Common myeloid progenitor, CD34-positive (primary cell): ENCODE measurements at regions not wholly inside any gene's neighbourhood (a gene's known extent, or its start where the extent isn't known, plus 50 kb on each side); places are given as distances from the start of the nearest gene placed in this dataset.

Source experiments
- CTCF ChIA-PET: fragments of 350-600 bp; sonication (Branson Sonifier 250); formaldehyde crosslinking; loops from one replicate; lab custom pipeline; 2021; ENCODE audit warnings: antibody characterized with exemption; lab: Charles Lee
- POLR2A ChIA-PET: fragments of 350-600 bp; sonication (Branson Sonifier 250); formaldehyde crosslinking; loops from one replicate; lab custom pipeline; 2021; ENCODE audit warnings: antibody characterized with exemption; lab: Charles Lee
- DNase-seq, 3 donors: peaks; one replicate each; pipeline versions ENCODE4 v3.0.0 to v3.0.0-alpha.2; 2013
- H3K27ac ChIP-seq, 2 experiments: 1 replicate in 1 of 2; 2 replicates in 1 of 2; pipeline ENCODE4 v1.7.0; 2013; ENCODE audit warnings: inconsistent platforms in 2 of 2, low read length in 2 of 2, mild to moderate bottlenecking in 2 of 2, low read depth in 1 of 2, moderate library complexity in 1 of 2; ENCODE audit not compliant: severe bottlenecking in 2 of 2, insufficient read depth in 1 of 2, poor library complexity in 1 of 2
- H3K27me3 ChIP-seq, 5 experiments: replicated peaks in 2 of 5; 1 replicate in 3 of 5; 2 replicates in 2 of 5; pipeline versions ENCODE4 v1.6.1 to v1.7.0; 2013; ENCODE audit warnings: low read length in 4 of 5, mild to moderate bottlenecking in 2 of 5, moderate library complexity in 2 of 5, inconsistent platforms in 1 of 5; ENCODE audit not compliant: insufficient read depth in 5 of 5, control insufficient read depth in 4 of 5
- H3K36me3 ChIP-seq, 4 experiments: 1 replicate in 2 of 4; 2 replicates in 2 of 4; pipeline versions ENCODE4 v1.6.1 to v1.7.0; 2013; ENCODE audit warnings: low read length in 3 of 4, control low read depth in 1 of 4, mild to moderate bottlenecking in 1 of 4; ENCODE audit not compliant: control insufficient read depth in 4 of 4, insufficient read depth in 4 of 4
- H3K4me1 ChIP-seq, 4 experiments: 1 replicate in 3 of 4; 2 replicates in 1 of 4; pipeline versions ENCODE4 v1.6.1 to v1.7.1; 2013; ENCODE audit warnings: low read length in 3 of 4, mild to moderate bottlenecking in 3 of 4, control low read depth in 1 of 4, inconsistent platforms in 1 of 4, moderate library complexity in 1 of 4; ENCODE audit not compliant: control insufficient read depth in 4 of 4, insufficient read depth in 4 of 4; ENCODE audit errors: control extremely low read depth in 1 of 4
- H3K4me3 ChIP-seq, 7 experiments: 1 replicate in 4 of 7; 2 replicates in 3 of 7; pipeline versions ENCODE4 v1.5.1 to v1.7.0; 2013; ENCODE audit warnings: mild to moderate bottlenecking in 7 of 7, low read length in 6 of 7, moderate library complexity in 6 of 7, inconsistent platforms in 2 of 7, low read depth in 2 of 7, control low read depth in 1 of 7; ENCODE audit not compliant: insufficient read depth in 4 of 7, control insufficient read depth in 1 of 7; ENCODE audit errors: extremely low read depth in 1 of 7
- H3K9me3 ChIP-seq, 5 experiments: 1 replicate in 4 of 5; 2 replicates in 1 of 5; pipeline versions ENCODE4 v1.6.1 to v1.7.1; 2013; ENCODE audit warnings: low read length in 4 of 5, mild to moderate bottlenecking in 2 of 5, inconsistent platforms in 1 of 5, low read depth in 1 of 5, moderate library complexity in 1 of 5; ENCODE audit not compliant: control insufficient read depth in 4 of 5, insufficient read depth in 2 of 5; ENCODE audit errors: control extremely low read depth in 1 of 5
- WGBS: methylation state at CpG from one replicate; pipeline ENCODE4 v1.1.5; 2013; ENCODE audit not compliant: insufficient coverage; 5-methylcytosine and 5-hydroxymethylcytosine counted together

GRCh38 chr2:136611451-136611850, 153.9 kb upstream of the THSD7B start:
- no peak for DNase-seq
- CTCF ChIA-PET = no interaction called here
- Histone ChIP-seq H3K27ac (no peak overlapping the region), H3K4me3 (no peak overlapping the region), H3K9me3 (no peaks in the 10 kb centered on the region), H3K27me3 (no peaks in the 10 kb centered on the region), H3K4me1 (no peaks in the 10 kb centered on the region), H3K36me3 (no peaks in the 10 kb centered on the region)
- POLR2A ChIA-PET = no interaction called here
- 60% methylated on average over 1 of the region's 1 CpG for WGBS

GRCh38 chr2:136582628-136583205, 182.6 kb upstream of the THSD7B start:
- Histone ChIP-seq H3K4me1 (no peaks in the 10 kb centered on the region), H3K4me3 (no peak overlapping the region), H3K36me3 (no peaks in the 10 kb centered on the region), H3K27me3 (no peaks in the 10 kb centered on the region), H3K9me3 (no peaks in the 10 kb centered on the region), H3K27ac (no peak overlapping the region)
- 15% methylated on average over 3 of the region's 4 CpGs for WGBS
- DNase-seq = peak; percentile 2 to 38 (median 38)
- POLR2A ChIA-PET = no interaction called here
- CTCF ChIA-PET = interaction anchor here (0.6 kb wide), 1 partner anchor 117 kb away, joined by 3 read pairs; no protein-coding TSS in a partner anchor

- Histone ChIP-seq H3K4me1 (no peaks in the 10 kb centered on the region), H3K27me3 (peaks cover 0 to 2% (median 0%) of the 10 kb centered on the region in 5 experiments), H3K4me3 (no peak overlapping the region), H3K36me3 (no peaks in the 10 kb centered on the region), H3K9me3 (no peaks in the 10 kb centered on the region), H3K27ac (no peak overlapping the region)
- ChIA-PET CTCF (no interaction called here), POLR2A (no interaction called here)
- no peak for DNase-seq
- WGBS = 81% methylated on average over 2 of the region's 2 CpGs
Observed at GRCh38 chr2:136572335-136572734, 193.0 kb upstream of the THSD7B start.

- H3K27me3 ChIP-seq = peaks cover 0 to 1% (median 0%) of the 10 kb centered on the region in 5 experiments
- no peak overlapping the region for H3K27ac ChIP-seq
- POLR2A ChIA-PET = no interaction called here
- CTCF ChIA-PET = no interaction called here
- H3K4me3 ChIP-seq = no peak overlapping the region
- H3K4me1 ChIP-seq = no peaks in the 10 kb centered on the region
- no peaks in the 10 kb centered on the region for H3K36me3 ChIP-seq
- no CpG with 5 or more reads among the region's 1 CpG for WGBS
- DNase-seq = no peak
- no peaks in the 10 kb centered on the region for H3K9me3 ChIP-seq
Observed at GRCh38 chr2:136557203-136557602, 208.1 kb upstream of the THSD7B start.

GRCh38 chr2:136550181-136550580, 215.2 kb upstream of the THSD7B start:
- Histone ChIP-seq H3K4me1 (no peaks in the 10 kb centered on the region), H3K4me3 (no peak overlapping the region), H3K36me3 (no peaks in the 10 kb centered on the region), H3K27ac (no peak overlapping the region), H3K27me3 (peaks cover 0 to 1% (median 0%) of the 10 kb centered on the region in 5 experiments), H3K9me3 (no peaks in the 10 kb centered on the region)
- 100% methylated on average over 1 of the region's 1 CpG for WGBS
- POLR2A ChIA-PET = no interaction called here
- CTCF ChIA-PET = no interaction called here
- no peak for DNase-seq

GRCh38 chr2:136539355-136539754, 226.0 kb upstream of the THSD7B start:
- DNase-seq = no peak
- Histone ChIP-seq H3K9me3 (peaks cover 0 to 2% (median 0%) of the 10 kb centered on the region in 5 experiments), H3K4me1 (no peaks in the 10 kb centered on the region), H3K27me3 (no peaks in the 10 kb centered on the region), H3K4me3 (no peak overlapping the region), H3K36me3 (no peaks in the 10 kb centered on the region), H3K27ac (no peak overlapping the region)
- ChIA-PET CTCF (no interaction called here), POLR2A (no interaction called here)
- 74% methylated on average over 3 of the region's 5 CpGs for WGBS

- H3K9me3 ChIP-seq = peaks cover 0 to 2% (median 0%) of the 10 kb centered on the region in 5 experiments
- DNase-seq = no peak
- H3K4me1 ChIP-seq = no peaks in the 10 kb centered on the region
- no peak overlapping the region for H3K4me3 ChIP-seq
- H3K36me3 ChIP-seq = no peaks in the 10 kb centered on the region
- no peak overlapping the region for H3K27ac ChIP-seq
- ChIA-PET CTCF (no interaction called here), POLR2A (no interaction called here)
- 72% methylated on average over 4 of the region's 4 CpGs for WGBS
- no peaks in the 10 kb centered on the region for H3K27me3 ChIP-seq
Observed at GRCh38 chr2:136538489-136538888, 226.9 kb upstream of the THSD7B start.
